GM12878 (cell line): ENCODE measurements at regions not wholly inside any gene's neighbourhood (a gene's known extent, or its start where the extent isn't known, plus 50 kb on each side); places are given as distances from the start of the nearest gene placed in this dataset.

Experiments
- ATAC-seq: fragments of 200-7000 bp; cut with Tn5 transposase; 3 replicates; pipeline ENCODE4 v1.9.1; 2020; ENCODE audit warnings: mild to moderate bottlenecking, moderate library complexity
- BruUV-seq: library from RNA; stranded (reverse); fragments of 400-500 nt; replicated peaks from 2 replicates; lab custom pipeline; 2021; lab: Mats Ljungman, UMichigan
- CTCF ChIA-PET: fragments of 300-600 bp; sonication (Branson Sonifier 250); formaldehyde crosslinking; extraction: SDS; loops from one replicate; lab custom pipeline; 2021; ENCODE audit warnings: inconsistent platforms; lab: Yijun Ruan, JAX
- POLR2A ChIA-PET: fragments of 350-600 bp; formaldehyde crosslinking; extraction: SDS; loops from one replicate; lab custom pipeline; 2021; ENCODE audit warnings: inconsistent platforms; lab: Charles Lee
- RAD21 ChIA-PET: fragments of 300-600 bp; sonication (Branson Sonifier 250); formaldehyde crosslinking; loops from one replicate; lab custom pipeline; 2023; ENCODE audit warnings: antibody characterized with exemption; ENCODE audit not compliant: unreplicated experiment; lab: Charles Lee
- SMC1A ChIA-PET: fragments of 300-600 bp; sonication (Branson Sonifier 250); formaldehyde crosslinking; loops from one replicate; lab custom pipeline; 2023; ENCODE audit not compliant: unreplicated experiment, uncharacterized antibody; lab: Charles Lee
- DNase-seq: peaks from one replicate; pipeline ENCODE4 v3.0.0-alpha.2; 2011; ENCODE audit warnings: low read depth, low spot score
- FAIRE-seq: peaks from 3 replicates; lab custom pipeline; 2011; peaks lifted over from hg19 to GRCh38; lab: Jason Lieb, UNC
- H2AFZ ChIP-seq: 2 replicates; pipeline ENCODE4 v1.6.0; 2011; ENCODE audit warnings: low read depth, low read length, control low read depth; ENCODE audit not compliant: control insufficient read depth
- H3K27ac ChIP-seq: 2 replicates; pipeline ENCODE4 v1.5.1; 2011; ENCODE audit warnings: control low read depth; ENCODE audit not compliant: control insufficient read depth, insufficient read depth
- H3K27me3 ChIP-seq, 2 experiments: replicated peaks in 1 of 2; 2 replicates each; pipeline versions ENCODE4 v1.6.0 to v1.6.1; 2011; ENCODE audit warnings: low read length in 1 of 2; ENCODE audit not compliant: control insufficient read depth in 2 of 2, insufficient read depth in 2 of 2
- H3K36me3 ChIP-seq, 2 experiments: 2 replicates each; pipeline ENCODE4 v1.5.1; 2011; ENCODE audit warnings: low read length in 1 of 2; ENCODE audit not compliant: control insufficient read depth in 2 of 2, insufficient read depth in 2 of 2
- H3K4me1 ChIP-seq: 2 replicates; pipeline ENCODE4 v1.6.1; 2011; ENCODE audit warnings: mild to moderate bottlenecking, low read length, moderate library complexity, mixed read lengths; ENCODE audit not compliant: control insufficient read depth, insufficient read depth
- H3K4me2 ChIP-seq: 2 replicates; pipeline ENCODE4 v1.6.0; 2011; ENCODE audit warnings: control low read depth; ENCODE audit not compliant: control insufficient read depth, insufficient read depth
- H3K4me3 ChIP-seq: fragments of 200-600 bp; sonication (generic); 2 replicates; pipeline ENCODE4 v1.5.1; 2016
- H3K79me2 ChIP-seq: 2 replicates; pipeline ENCODE4 v1.6.0; 2011; ENCODE audit warnings: low read length; ENCODE audit not compliant: control insufficient read depth, insufficient read depth
- H3K9ac ChIP-seq: 2 replicates; pipeline ENCODE4 v1.8.0; 2011; ENCODE audit warnings: low read length, control low read depth, mixed read lengths; ENCODE audit not compliant: control insufficient read depth, insufficient read depth
- H3K9me3 ChIP-seq: replicated peaks from 3 replicates; pipeline ENCODE4 v1.5.1; 2011; ENCODE audit warnings: mild to moderate bottlenecking, low read length; ENCODE audit not compliant: control insufficient read depth, insufficient read depth
- H4K20me1 ChIP-seq: 2 replicates; pipeline ENCODE4 v1.6.0; 2011; ENCODE audit not compliant: control insufficient read depth, insufficient read depth
- BCL11A ChIP-seq: IDR thresholded peaks from 2 replicates; pipeline ENCODE4 v1.6.1; 2011; ENCODE audit warnings: low read depth, low read length
- BMI1 ChIP-seq: fragments of 450-650 bp; IDR thresholded peaks from 2 replicates; pipeline ENCODE4 v1.6.1; 2016; ENCODE audit warnings: mild to moderate bottlenecking, moderate library complexity, borderline replicate concordance
- EED ChIP-seq: sonication (generic); IDR thresholded peaks from 2 replicates; pipeline ENCODE4 v1.6.1; 2016; ENCODE audit warnings: antibody characterized with exemption, low read depth
- MXI1 ChIP-seq: fragments of 150-350 bp; IDR thresholded peaks from 2 replicates; pipeline ENCODE4 v1.6.1; 2011; ENCODE audit warnings: low read depth, mild to moderate bottlenecking, inconsistent platforms, low read length, improper control_type of control experiment
- MYB ChIP-seq: fragments of 150-350 bp; IDR thresholded peaks from 2 replicates; pipeline ENCODE4 v1.6.1; 2014; ENCODE audit warnings: mild to moderate bottlenecking, low read depth, low read length, borderline replicate concordance
- NRF1 ChIP-seq: conservative IDR thresholded peaks from 2 replicates; pipeline ENCODE4 v1.6.1; 2011; ENCODE audit warnings: mild to moderate bottlenecking, low read depth, low read length, improper control_type of control experiment
- PAX8 ChIP-seq: fragments of 450-650 bp; IDR thresholded peaks from 2 replicates; pipeline ENCODE4 v1.6.1; 2017; ENCODE audit warnings: mild to moderate bottlenecking, moderate library complexity
- POU2F2 ChIP-seq: IDR thresholded peaks from 3 replicates; pipeline ENCODE4 v1.6.1; 2011; ENCODE audit warnings: low read depth, mild to moderate bottlenecking, low read length, borderline replicate concordance
- RELA ChIP-seq: fragments of 450-650 bp; IDR thresholded peaks from 2 replicates; pipeline ENCODE4 v1.8.0; 2014; ENCODE audit warnings: borderline replicate concordance; ENCODE audit not compliant: partially characterized antibody
- SIN3A ChIP-seq: IDR thresholded peaks from 2 replicates; pipeline ENCODE4 v1.6.1; 2012; ENCODE audit warnings: low read depth, low read length, improper control_type of control experiment
- SMC3 ChIP-seq: IDR thresholded peaks from 2 replicates; pipeline ENCODE4 v1.6.1; 2011; ENCODE audit warnings: low read length, improper control_type of control experiment, borderline replicate concordance
- STAT1 ChIP-seq: fragments of 450-650 bp; conservative IDR thresholded peaks from 2 replicates; pipeline ENCODE4 v1.6.1; 2014; ENCODE audit warnings: antibody characterized with exemption, mild to moderate bottlenecking
- SUZ12 ChIP-seq: fragments of 200-600 bp; sonication (generic); IDR thresholded peaks from one replicate; pipeline ENCODE4 v1.6.1; 2018; ENCODE audit warnings: antibody characterized with exemption, mild to moderate bottlenecking; ENCODE audit not compliant: unreplicated experiment
- ZSCAN29 ChIP-seq: fragments of 450-650 bp; IDR thresholded peaks from 2 replicates; pipeline ENCODE4 v1.6.1; 2017; ENCODE audit warnings: mild to moderate bottlenecking, moderate library complexity
- WGBS: methylation state at CpG from one replicate; pipeline ENCODE4 v1.1.6; 2016; ENCODE audit warnings: low lambda C conversion rate; ENCODE audit not compliant: insufficient replicate concordance, insufficient coverage; ENCODE audit errors: missing lambda C conversion rate; 5-methylcytosine and 5-hydroxymethylcytosine counted together
- in situ Hi-C: fragments of 300-500 bp; cut with MboI; formaldehyde crosslinking; loops from 9 replicates; pipeline ENCODE4 v1.14.3; 2018; ENCODE audit warnings: mixed read lengths
- intact Hi-C: fragments of 100-400 bp; cut with micrococcal nuclease; formaldehyde crosslinking; loops from one replicate; pipeline ENCODE4 v1.14.2; 2022; ENCODE audit not compliant: unreplicated experiment
- TF ChIP-seq, protein P1 (sequence below): IDR thresholded peaks from 2 replicates; pipeline ENCODE4 v1.6.1; 2012; ENCODE audit warnings: low read depth, low read length, improper control_type of control experiment
- TF ChIP-seq, protein P2 (sequence below): fragments of 450-650 bp; formaldehyde crosslinking; IDR thresholded peaks from 2 replicates; pipeline ENCODE4 v1.4.0; 2020; ENCODE audit warnings: mild to moderate bottlenecking, moderate library complexity

DNA sequence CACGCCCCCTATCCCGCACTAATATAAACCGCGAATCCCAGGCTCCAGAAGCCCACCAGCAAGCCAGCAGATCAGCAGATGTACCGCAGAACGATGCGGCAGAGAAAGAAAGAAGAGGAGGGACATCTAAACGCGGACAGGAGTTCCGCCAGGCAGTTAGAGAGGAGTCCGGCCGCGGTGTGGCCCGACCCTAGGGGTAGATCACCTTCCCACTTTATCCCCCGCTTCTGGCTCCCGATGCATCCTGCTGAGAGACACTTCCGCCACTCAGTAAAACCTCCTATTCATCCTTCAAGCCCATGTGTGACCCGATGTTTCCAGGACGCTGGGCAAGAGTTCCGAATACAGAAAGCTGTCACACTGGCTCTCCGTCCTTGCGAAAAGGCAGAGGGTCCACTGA, 1046.8 kb downstream of the SLITRK5 start:
- ATAC-seq (no peak), FAIRE-seq (no peak), DNase-seq (no peak)
- H3K27me3 ChIP-seq: no peaks in the 10 kb centered on the region
- no peaks in the 10 kb centered on the region for H3K9me3 ChIP-seq
- ChIA-PET CTCF (no interaction called here), RAD21 (no interaction called here), SMC1A (no interaction called here), POLR2A (no interaction called here)
- intact Hi-C loops: no loop called here
- H3K79me2 ChIP-seq: no peaks in the 10 kb centered on the region
- 78% methylated on average over 22 of the region's 22 CpGs for WGBS
- H4K20me1 ChIP-seq: no peaks in the 10 kb centered on the region
- no peak overlapping the region for H2AFZ ChIP-seq
- no peaks in the 10 kb centered on the region for H3K36me3 ChIP-seq
- no peak for TF ChIP-seq POU2F2
- TF ChIP-seq, all 136 proteins: peak for 0
- Histone ChIP-seq H3K9ac (no peak overlapping the region), H3K4me1 (no peaks in the 10 kb centered on the region), H3K27ac (no peak overlapping the region), H3K4me3 (no peak overlapping the region), H3K4me2 (no peak overlapping the region)
- in situ Hi-C loops: no loop called here
- no TSS peak for BruUV-seq

DNA sequence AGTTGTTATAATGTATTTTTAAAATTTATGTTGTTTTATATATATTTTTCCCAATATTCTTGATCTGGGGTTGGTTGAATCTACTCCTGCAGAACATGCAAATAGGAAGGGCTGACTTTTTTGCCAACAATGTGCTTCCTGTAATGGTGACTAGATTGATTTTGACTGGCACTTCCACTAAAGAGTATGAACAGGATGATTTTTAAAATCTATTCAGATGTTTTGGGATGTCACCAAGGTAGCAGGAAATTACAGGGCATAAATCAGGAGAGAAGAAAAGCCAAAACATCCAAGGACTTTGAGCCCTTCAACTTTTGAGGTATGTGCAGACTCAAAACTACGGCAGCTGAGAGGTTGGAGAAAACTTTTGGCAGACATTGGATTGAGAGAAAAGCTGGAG, 1047.6 kb downstream of the SLITRK5 start:
- Histone ChIP-seq H3K9ac (no peak overlapping the region), H4K20me1 (no peaks in the 10 kb centered on the region), H3K27me3 (no peaks in the 10 kb centered on the region), H3K4me2 (no peak overlapping the region), H3K9me3 (no peaks in the 10 kb centered on the region), H3K4me1 (no peaks in the 10 kb centered on the region), H3K79me2 (no peaks in the 10 kb centered on the region), H2AFZ (no peak overlapping the region), H3K36me3 (no peaks in the 10 kb centered on the region), H3K27ac (no peak overlapping the region), H3K4me3 (no peak overlapping the region)
- ATAC-seq: no peak
- in situ Hi-C loops: no loop called here
- SMC1A ChIA-PET: no interaction called here
- BruUV-seq: no TSS peak
- no peak for FAIRE-seq
- RAD21 ChIA-PET: interaction anchor here (0.8 kb wide), 1 partner anchor 14 kb away, joined by 3 read pairs; no protein-coding TSS in a partner anchor
- DNase-seq: no peak
- POLR2A ChIA-PET: no interaction called here
- CTCF ChIA-PET: no interaction called here
- intact Hi-C loops: no loop called here
- WGBS: 0% methylated on average over 1 of the region's 1 CpG
- TF ChIP-seq NRF1: no peak
- no peak for TF ChIP-seq MXI1
- TF ChIP-seq SUZ12: no peak
- no peak for TF ChIP-seq SMC3
- TF ChIP-seq SIN3A: no peak
- no peak for TF ChIP-seq BMI1
- no peak for TF ChIP-seq STAT1
- TF ChIP-seq RELA: no peak
- no peak for TF ChIP-seq EED
- no peak for TF ChIP-seq MYB
- no peak for TF ChIP-seq BCL11A
- TF ChIP-seq, protein P1, sequence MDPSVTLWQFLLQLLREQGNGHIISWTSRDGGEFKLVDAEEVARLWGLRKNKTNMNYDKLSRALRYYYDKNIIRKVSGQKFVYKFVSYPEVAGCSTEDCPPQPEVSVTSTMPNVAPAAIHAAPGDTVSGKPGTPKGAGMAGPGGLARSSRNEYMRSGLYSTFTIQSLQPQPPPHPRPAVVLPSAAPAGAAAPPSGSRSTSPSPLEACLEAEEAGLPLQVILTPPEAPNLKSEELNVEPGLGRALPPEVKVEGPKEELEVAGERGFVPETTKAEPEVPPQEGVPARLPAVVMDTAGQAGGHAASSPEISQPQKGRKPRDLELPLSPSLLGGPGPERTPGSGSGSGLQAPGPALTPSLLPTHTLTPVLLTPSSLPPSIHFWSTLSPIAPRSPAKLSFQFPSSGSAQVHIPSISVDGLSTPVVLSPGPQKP: no peak
- no peak for TF ChIP-seq ZSCAN29
- TF ChIP-seq, protein P2, sequence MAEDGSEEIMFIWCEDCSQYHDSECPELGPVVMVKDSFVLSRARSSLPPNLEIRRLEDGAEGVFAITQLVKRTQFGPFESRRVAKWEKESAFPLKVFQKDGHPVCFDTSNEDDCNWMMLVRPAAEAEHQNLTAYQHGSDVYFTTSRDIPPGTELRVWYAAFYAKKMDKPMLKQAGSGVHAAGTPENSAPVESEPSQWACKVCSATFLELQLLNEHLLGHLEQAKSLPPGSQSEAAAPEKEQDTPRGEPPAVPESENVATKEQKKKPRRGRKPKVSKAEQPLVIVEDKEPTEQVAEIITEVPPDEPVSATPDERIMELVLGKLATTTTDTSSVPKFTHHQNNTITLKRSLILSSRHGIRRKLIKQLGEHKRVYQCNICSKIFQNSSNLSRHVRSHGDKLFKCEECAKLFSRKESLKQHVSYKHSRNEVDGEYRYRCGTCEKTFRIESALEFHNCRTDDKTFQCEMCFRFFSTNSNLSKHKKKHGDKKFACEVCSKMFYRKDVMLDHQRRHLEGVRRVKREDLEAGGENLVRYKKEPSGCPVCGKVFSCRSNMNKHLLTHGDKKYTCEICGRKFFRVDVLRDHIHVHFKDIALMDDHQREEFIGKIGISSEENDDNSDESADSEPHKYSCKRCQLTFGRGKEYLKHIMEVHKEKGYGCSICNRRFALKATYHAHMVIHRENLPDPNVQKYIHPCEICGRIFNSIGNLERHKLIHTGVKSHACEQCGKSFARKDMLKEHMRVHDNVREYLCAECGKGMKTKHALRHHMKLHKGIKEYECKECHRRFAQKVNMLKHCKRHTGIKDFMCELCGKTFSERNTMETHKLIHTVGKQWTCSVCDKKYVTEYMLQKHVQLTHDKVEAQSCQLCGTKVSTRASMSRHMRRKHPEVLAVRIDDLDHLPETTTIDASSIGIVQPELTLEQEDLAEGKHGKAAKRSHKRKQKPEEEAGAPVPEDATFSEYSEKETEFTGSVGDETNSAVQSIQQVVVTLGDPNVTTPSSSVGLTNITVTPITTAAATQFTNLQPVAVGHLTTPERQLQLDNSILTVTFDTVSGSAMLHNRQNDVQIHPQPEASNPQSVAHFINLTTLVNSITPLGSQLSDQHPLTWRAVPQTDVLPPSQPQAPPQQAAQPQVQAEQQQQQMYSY (CRISPR knock-in tag): no peak
- no peak for TF ChIP-seq PAX8
